Neutrophil (primary cell): ENCODE measurements at regions not wholly inside any gene's neighbourhood (a gene's known extent, or its start where the extent isn't known, plus 50 kb on each side); places are given as distances from the start of the nearest gene placed in this dataset.

Source experiments
- H3K27ac ChIP-seq: fragments of 200-600 bp; sonication (generic); 2 replicates; pipeline ENCODE4 v1.5.1; 2016; ENCODE audit warnings: mild to moderate bottlenecking, moderate library complexity
- H3K27me3 ChIP-seq: fragments of 200-600 bp; sonication (generic); 2 replicates; pipeline ENCODE4 v1.6.0; 2016; ENCODE audit warnings: mild to moderate bottlenecking
- H3K36me3 ChIP-seq: fragments of 200-600 bp; sonication (generic); 2 replicates; pipeline ENCODE4 v1.5.1; 2017
- H3K4me1 ChIP-seq, 2 experiments: fragments of 200-600 bp in 1 of 2; sonication (generic) in 1 of 2; 1 replicate in 1 of 2; 2 replicates in 1 of 2; pipeline versions ENCODE4 v1.5.1 to v1.6.1; 2013 to 2016; ENCODE audit warnings: low read depth in 1 of 2, low read length in 1 of 2, mild to moderate bottlenecking in 1 of 2, moderate library complexity in 1 of 2; ENCODE audit not compliant: control insufficient read depth in 1 of 2, insufficient read depth in 1 of 2
- H3K4me3 ChIP-seq, 2 experiments: fragments of 200-600 bp in 1 of 2; sonication (generic) in 1 of 2; 1 replicate in 1 of 2; 2 replicates in 1 of 2; pipeline ENCODE4 v1.5.1; 2013 to 2016; ENCODE audit warnings: low read depth in 1 of 2, low read length in 1 of 2, mild to moderate bottlenecking in 1 of 2, moderate library complexity in 1 of 2
- H3K9me3 ChIP-seq: fragments of 200-600 bp; sonication (generic); 2 replicates; pipeline ENCODE4 v1.5.1; 2016
- TF ChIP-seq, protein P1 (sequence below): fragments of 200-600 bp; sonication (generic); IDR thresholded peaks from 2 replicates; pipeline ENCODE4 v1.5.1; 2016; ENCODE audit warnings: antibody characterized with exemption

DNA sequence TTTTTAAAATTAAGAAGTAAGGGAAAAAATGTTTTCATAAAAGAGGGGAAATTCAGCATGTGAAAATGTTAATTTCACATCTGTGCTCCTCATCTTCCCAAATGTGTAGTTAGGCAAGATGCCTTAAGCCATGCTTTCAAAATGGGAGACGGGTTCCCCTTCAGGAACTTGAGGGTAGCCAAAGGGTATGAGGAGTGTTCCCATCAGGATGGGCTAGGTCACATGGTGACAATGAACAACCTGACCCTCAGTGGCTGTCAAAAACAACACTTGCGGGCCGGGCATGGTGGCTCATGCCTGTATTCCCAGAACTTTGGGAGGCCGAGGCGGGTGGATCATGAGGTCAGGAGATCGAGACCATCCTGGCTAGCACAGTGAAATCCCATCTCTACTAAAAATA, 178.0 kb downstream of the ACTL7B start:
- Histone ChIP-seq H3K9me3 (no peaks in the 10 kb centered on the region), H3K27me3 (no peaks in the 10 kb centered on the region), H3K4me3 (no peak overlapping the region), H3K27ac (no peak overlapping the region), H3K36me3 (no peaks in the 10 kb centered on the region), H3K4me1 (no peaks in the 10 kb centered on the region)
- TF ChIP-seq, protein P1, sequence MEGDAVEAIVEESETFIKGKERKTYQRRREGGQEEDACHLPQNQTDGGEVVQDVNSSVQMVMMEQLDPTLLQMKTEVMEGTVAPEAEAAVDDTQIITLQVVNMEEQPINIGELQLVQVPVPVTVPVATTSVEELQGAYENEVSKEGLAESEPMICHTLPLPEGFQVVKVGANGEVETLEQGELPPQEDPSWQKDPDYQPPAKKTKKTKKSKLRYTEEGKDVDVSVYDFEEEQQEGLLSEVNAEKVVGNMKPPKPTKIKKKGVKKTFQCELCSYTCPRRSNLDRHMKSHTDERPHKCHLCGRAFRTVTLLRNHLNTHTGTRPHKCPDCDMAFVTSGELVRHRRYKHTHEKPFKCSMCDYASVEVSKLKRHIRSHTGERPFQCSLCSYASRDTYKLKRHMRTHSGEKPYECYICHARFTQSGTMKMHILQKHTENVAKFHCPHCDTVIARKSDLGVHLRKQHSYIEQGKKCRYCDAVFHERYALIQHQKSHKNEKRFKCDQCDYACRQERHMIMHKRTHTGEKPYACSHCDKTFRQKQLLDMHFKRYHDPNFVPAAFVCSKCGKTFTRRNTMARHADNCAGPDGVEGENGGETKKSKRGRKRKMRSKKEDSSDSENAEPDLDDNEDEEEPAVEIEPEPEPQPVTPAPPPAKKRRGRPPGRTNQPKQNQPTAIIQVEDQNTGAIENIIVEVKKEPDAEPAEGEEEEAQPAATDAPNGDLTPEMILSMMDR, result no peak

DNA sequence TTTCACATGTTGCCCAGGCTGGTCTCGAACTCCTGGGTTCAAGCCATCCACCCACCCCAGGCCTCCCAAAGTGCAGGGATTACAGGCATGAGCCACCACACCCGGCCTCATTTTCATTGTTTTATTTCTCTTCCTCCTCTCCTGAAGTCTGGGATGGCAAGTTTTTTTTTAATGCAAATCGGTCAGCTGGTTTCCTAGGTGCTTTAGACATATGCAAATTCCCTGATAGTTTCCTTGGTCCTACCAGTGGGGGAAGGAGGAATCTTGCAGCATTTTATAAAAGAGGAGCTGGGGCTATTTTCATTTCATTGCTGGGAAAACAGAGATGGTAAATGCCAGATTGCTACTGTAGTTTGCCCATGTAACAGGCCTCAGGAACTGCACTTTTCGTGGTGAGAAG, 179.4 kb downstream of the ACTL7B start:
- no peaks in the 10 kb centered on the region for H3K36me3 ChIP-seq
- no peaks in the 10 kb centered on the region for H3K27me3 ChIP-seq
- TF ChIP-seq, protein P1, result no peak
- H3K4me1 ChIP-seq, result no peaks in the 10 kb centered on the region
- H3K4me3 ChIP-seq, result no peak overlapping the region
- H3K9me3 ChIP-seq, result no peaks in the 10 kb centered on the region
- no peak overlapping the region for H3K27ac ChIP-seq

DNA sequence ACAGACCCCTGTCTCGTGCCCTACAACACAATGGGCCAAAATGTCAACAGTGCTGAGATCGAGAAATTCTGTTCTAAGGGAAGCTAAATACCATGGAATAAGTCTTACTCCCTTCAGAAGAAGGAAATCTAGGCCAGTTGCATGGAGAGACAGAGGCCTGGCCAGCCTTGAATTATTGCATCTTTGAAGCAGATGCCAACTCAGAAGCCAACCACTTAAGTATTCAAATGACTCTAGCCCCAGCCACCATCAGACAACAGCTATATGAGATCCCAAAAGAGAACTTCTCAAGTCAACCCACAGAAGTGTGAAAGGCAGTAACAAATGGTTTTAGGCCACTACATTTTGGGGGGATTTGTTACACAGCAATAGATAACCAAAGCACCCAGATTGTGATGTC, 180.1 kb downstream of the ACTL7B start:
- H3K27ac ChIP-seq, result no peak overlapping the region
- TF ChIP-seq, protein P1, result no peak
- no peak overlapping the region for H3K4me3 ChIP-seq
- H3K9me3 ChIP-seq, result no peaks in the 10 kb centered on the region
- H3K27me3 ChIP-seq, result no peaks in the 10 kb centered on the region
- no peaks in the 10 kb centered on the region for H3K4me1 ChIP-seq
- H3K36me3 ChIP-seq, result no peaks in the 10 kb centered on the region

DNA sequence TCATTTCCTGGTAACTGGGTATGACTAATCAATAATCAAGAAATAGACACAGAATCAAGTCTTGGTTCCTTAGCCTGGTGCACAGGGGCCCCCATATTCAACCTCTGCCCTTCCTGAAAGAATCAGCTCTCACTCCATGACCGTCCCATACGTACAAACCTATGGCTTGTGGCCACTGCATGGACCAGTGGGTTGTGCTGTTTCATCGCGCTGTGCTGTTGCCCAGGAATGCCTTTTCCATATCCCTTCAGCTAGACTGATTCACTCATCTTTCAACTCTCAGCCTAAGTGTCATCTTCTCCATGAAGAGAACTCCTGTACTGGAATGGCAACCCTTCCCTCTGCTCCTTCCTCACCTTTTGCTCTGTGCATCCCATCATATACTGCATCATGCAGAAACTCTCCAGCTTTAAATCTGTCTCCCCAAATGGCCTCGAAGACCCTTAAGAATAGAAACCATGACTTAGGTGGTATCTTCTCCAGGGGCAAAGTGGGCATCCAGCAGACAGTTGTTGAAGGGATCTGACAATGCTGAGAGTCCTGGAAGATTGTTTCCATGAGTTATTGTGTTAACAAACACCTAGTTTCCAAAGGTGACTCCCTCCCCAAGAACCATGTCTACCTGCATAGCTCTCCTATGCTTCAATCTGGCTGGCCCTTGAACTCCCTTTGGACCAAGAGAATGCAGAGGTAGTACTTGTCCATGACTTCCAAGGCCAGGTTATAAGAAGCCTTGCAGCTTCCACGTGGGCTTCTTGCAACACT, 180.8 kb downstream of the ACTL7B start:
- no peaks in the 10 kb centered on the region for H3K27me3 ChIP-seq
- H3K9me3 ChIP-seq, result no peaks in the 10 kb centered on the region
- no peak overlapping the region for H3K27ac ChIP-seq
- TF ChIP-seq, protein P1, result no peak
- no peak overlapping the region for H3K4me3 ChIP-seq
- H3K36me3 ChIP-seq, result no peaks in the 10 kb centered on the region
- no peaks in the 10 kb centered on the region for H3K4me1 ChIP-seq

DNA sequence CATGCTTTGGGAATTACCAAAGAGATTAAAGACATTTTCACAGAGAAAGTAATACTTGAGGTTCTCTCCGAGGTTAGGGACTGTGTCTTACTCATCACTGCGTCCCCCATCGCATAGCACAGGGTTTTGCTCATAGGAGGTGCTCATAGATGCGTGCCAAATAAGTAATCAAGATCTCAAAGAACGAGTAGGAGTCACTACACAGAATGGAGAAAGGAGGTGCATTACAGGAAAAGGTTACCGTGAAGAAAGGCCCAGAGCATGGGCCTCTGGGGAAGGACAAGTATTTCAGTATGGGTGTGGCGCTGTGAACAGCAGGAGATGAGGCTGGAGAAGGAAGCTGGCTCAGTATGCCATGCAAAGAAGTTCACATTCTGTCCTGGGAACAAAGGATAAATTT, 182.4 kb downstream of the ACTL7B start:
- Histone ChIP-seq H3K4me3 (no peak overlapping the region), H3K27ac (no peak overlapping the region), H3K27me3 (no peaks in the 10 kb centered on the region), H3K9me3 (no peaks in the 10 kb centered on the region), H3K4me1 (no peaks in the 10 kb centered on the region), H3K36me3 (no peaks in the 10 kb centered on the region)
- TF ChIP-seq, protein P1, result no peak
